CD4-positive, CD25-positive, alpha-beta regulatory T cell (primary cell): ENCODE measurements at regions not wholly inside any gene's neighbourhood (a gene's known extent, or its start where the extent isn't known, plus 50 kb on each side); places are given as distances from the start of the nearest gene placed in this dataset.

Source experiments
- ATAC-seq, 2 donors: fragments of 150-1000 bp; cut with Tn5 transposase; one replicate each; pipeline ENCODE4 v1.10.0; 2021; ENCODE audit warnings: low read depth in 2 of 2, moderate number of reproducible peaks in 2 of 2, moderate library complexity in 1 of 2
- DNase-seq, 3 donors: peaks; one replicate each; pipeline versions ENCODE4 v3.0.0 to v3.0.0-alpha.2; 2012 to 2022; ENCODE audit warnings: mixed read lengths in 1 of 3
- H3K27ac ChIP-seq: one replicate; pipeline ENCODE4 v1.7.0; 2013; ENCODE audit warnings: mild to moderate bottlenecking, low read length; ENCODE audit not compliant: insufficient read depth, poor library complexity, severe bottlenecking
- H3K27me3 ChIP-seq: one replicate; pipeline ENCODE4 v1.7.0; 2013; ENCODE audit warnings: low read length; ENCODE audit not compliant: control insufficient read depth, insufficient read depth
- H3K36me3 ChIP-seq: one replicate; pipeline ENCODE4 v1.7.0; 2013; ENCODE audit warnings: mild to moderate bottlenecking, low read length, moderate library complexity; ENCODE audit not compliant: control insufficient read depth, insufficient read depth
- H3K4me1 ChIP-seq: 2 replicates; pipeline ENCODE4 v1.7.0; 2013; ENCODE audit warnings: mild to moderate bottlenecking, low read length; ENCODE audit not compliant: insufficient read depth, control insufficient read depth, poor library complexity, severe bottlenecking
- H3K4me3 ChIP-seq: one replicate; pipeline ENCODE4 v1.7.0; 2013; ENCODE audit warnings: low read depth, mild to moderate bottlenecking, low read length, moderate library complexity
- H3K9me3 ChIP-seq, 2 experiments: 1 replicate in 1 of 2; 2 replicates in 1 of 2; pipeline ENCODE4 v1.7.0; 2013; ENCODE audit warnings: low read length in 2 of 2, mild to moderate bottlenecking in 1 of 2, moderate library complexity in 1 of 2; ENCODE audit not compliant: control insufficient read depth in 2 of 2
- H3K27ac Mint-ChIP-seq, 3 donors: one replicate each; pipeline ENCODE4 v1.8.0; 2020 to 2022; ENCODE audit warnings: mild to moderate bottlenecking in 3 of 3, mixed read lengths in 3 of 3, moderate library complexity in 2 of 3
- H3K27me3 Mint-ChIP-seq: one replicate; pipeline ENCODE4 v1.8.0; 2022; ENCODE audit warnings: mild to moderate bottlenecking, mixed read lengths
- H3K36me3 Mint-ChIP-seq: one replicate; pipeline ENCODE4 v1.8.0; 2020; ENCODE audit warnings: mixed read lengths
- H3K4me1 Mint-ChIP-seq, 4 donors: one replicate each; pipeline ENCODE4 v1.8.0; 2020 to 2022; ENCODE audit warnings: mixed read lengths in 4 of 4, mild to moderate bottlenecking in 1 of 4
- H3K4me3 Mint-ChIP-seq, 4 donors: one replicate each; pipeline ENCODE4 v1.8.0; 2020 to 2022; ENCODE audit warnings: mild to moderate bottlenecking in 4 of 4, mixed read lengths in 4 of 4, moderate library complexity in 3 of 4
- H3K9me3 Mint-ChIP-seq, 7 donors: one replicate each; pipeline ENCODE4 v1.8.0; 2020 to 2022; ENCODE audit warnings: mixed read lengths in 7 of 7, mild to moderate bottlenecking in 3 of 7, moderate library complexity in 2 of 7

DNA sequence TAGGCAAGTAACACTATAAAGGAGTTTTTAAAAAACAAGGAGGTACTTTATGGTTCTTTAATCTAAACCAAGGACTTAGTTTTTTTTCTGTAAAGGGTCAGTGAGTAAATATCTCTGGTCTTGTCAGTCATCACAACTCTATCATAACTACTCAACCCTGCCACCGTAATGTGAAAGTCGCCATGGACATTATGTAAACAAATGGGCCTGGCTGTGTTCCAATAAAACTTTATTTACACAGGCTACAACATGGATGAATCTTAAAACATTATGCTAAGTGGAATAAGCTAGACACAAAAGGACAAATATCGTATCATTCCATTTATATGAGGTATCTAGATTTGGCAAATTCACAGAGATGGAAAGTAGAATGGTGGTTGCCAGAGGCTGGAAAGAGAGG is 60.8 kb upstream of the SP4 start:
- Histone ChIP-seq H3K36me3 (no peaks in the 10 kb centered on the region), H3K9me3 (no peaks in the 10 kb centered on the region), H3K4me3 (no peak overlapping the region), H3K27ac (no peak overlapping the region), H3K4me1 (no peaks in the 10 kb centered on the region), H3K27me3 (no peaks in the 10 kb centered on the region)
- ATAC-seq (no peak), DNase-seq (no peak)
- H3K9me3 Mint-ChIP-seq: peaks cover 0 to 4% (median 0%) of the 10 kb centered on the region in 7 donors
- no peaks in the 10 kb centered on the region for H3K36me3 Mint-ChIP-seq
- H3K4me3 Mint-ChIP-seq: no peak overlapping the region
- H3K4me1 Mint-ChIP-seq: peaks cover 4 to 28% (median 17%) of the 10 kb centered on the region in 4 donors
- H3K27ac Mint-ChIP-seq: peak overlapping the region in 1 of 3 donors; percentile 50
- no peaks in the 10 kb centered on the region for H3K27me3 Mint-ChIP-seq

DNA sequence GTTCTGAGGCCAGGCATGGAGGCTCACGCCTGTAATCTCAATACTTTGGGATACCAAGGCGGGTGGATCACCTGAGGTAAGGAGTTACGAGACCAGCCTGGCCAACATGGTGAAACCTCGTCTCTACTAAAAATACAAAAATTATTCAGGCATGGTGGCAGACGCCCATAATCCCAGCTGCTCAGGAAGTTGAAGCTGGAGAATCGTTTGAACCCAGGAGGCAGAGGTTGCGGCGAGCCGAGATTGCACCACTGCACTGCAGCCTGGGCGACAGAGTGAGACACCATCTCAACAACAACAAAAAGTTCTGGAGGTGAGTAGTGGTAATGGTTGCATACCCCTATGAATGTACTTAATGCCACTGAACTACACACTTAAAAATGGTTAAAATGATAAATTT is 60.3 kb upstream of the SP4 start:
- Mint-ChIP-seq H3K4me1 (peaks cover 4 to 28% (median 14%) of the 10 kb centered on the region in 4 donors), H3K27me3 (no peaks in the 10 kb centered on the region), H3K9me3 (peaks cover 0 to 4% (median 0%) of the 10 kb centered on the region in 7 donors), H3K36me3 (no peaks in the 10 kb centered on the region), H3K27ac (peak overlapping the region in 1 of 3 donors; percentile 50), H3K4me3 (no peak overlapping the region)
- no peak for DNase-seq
- H3K9me3 ChIP-seq: no peaks in the 10 kb centered on the region
- no peaks in the 10 kb centered on the region for H3K27me3 ChIP-seq
- no peaks in the 10 kb centered on the region for H3K36me3 ChIP-seq
- H3K27ac ChIP-seq: no peak overlapping the region
- no peak overlapping the region for H3K4me3 ChIP-seq
- no peak for ATAC-seq
- H3K4me1 ChIP-seq: no peaks in the 10 kb centered on the region

DNA sequence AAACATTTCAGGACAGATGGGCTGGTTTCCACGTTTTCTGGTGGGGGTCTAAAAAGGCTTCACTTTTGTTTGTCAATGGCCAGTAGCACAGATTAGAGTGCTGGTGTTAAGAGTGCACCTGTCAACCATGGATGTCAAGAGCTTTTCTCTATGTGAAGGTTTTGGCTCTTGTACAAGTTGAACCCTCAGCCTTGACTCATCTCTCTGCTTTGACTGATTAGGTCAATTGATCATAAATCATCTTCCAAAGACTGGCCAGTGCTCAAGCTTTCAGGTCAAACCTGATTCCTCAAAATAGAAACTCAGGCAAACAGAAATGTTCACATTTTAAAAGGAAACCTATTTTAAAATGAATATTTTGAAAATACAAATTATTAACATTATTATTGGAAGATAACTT is 59.6 kb upstream of the SP4 start:
- no peak overlapping the region for H3K4me3 Mint-ChIP-seq
- Histone ChIP-seq H3K4me3 (no peak overlapping the region), H3K27me3 (no peaks in the 10 kb centered on the region), H3K4me1 (no peaks in the 10 kb centered on the region), H3K36me3 (no peaks in the 10 kb centered on the region), H3K27ac (no peak overlapping the region), H3K9me3 (no peaks in the 10 kb centered on the region)
- H3K27ac Mint-ChIP-seq: no peak overlapping the region
- peaks cover 0 to 6% (median 2%) of the 10 kb centered on the region in 7 donors for H3K9me3 Mint-ChIP-seq
- ATAC-seq (no peak), DNase-seq (no peak)
- peaks cover 4 to 28% (median 14%) of the 10 kb centered on the region in 4 donors for H3K4me1 Mint-ChIP-seq
- no peaks in the 10 kb centered on the region for H3K27me3 Mint-ChIP-seq
- no peaks in the 10 kb centered on the region for H3K36me3 Mint-ChIP-seq

DNA sequence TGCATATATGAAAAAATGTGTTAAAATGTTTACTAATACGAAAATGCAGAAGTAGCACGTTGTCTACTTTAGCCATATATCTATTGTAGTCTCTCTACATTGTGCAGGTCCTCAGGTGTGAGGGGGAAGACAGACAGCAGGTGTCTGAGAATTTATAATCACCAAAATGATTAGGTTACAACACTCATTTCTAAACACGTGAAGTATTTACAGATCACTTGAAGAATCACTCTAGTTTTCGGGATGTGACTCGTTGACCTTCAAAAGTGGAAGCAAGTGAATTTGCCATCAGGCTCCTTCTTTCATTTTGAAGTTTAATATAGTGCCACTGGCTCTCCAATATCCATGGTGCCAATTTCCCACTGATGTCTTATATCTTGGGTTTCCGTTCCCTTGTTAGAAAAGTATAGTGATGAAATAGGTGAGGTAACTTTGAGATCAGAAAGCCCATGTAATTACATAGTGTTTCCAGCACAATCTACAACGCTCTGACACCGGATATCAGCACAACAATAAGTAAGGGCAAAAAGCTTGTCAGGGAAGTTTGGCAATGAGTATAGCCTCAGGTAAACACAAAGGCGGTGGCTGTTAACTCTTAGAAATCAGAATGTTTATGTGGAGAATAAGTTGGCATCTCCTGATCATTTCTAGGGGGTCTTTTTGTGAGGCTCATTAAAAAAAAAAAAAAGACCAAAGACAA is 57.5 kb upstream of the SP4 start:
- H3K27me3 ChIP-seq: no peaks in the 10 kb centered on the region
- ATAC-seq: no peak
- Mint-ChIP-seq H3K27ac (no peak overlapping the region), H3K36me3 (no peaks in the 10 kb centered on the region), H3K4me1 (peaks cover 4 to 18% (median 12%) of the 10 kb centered on the region in 4 donors), H3K27me3 (no peaks in the 10 kb centered on the region), H3K4me3 (peak overlapping the region in 1 of 4 donors; percentile 15), H3K9me3 (peaks cover 0 to 6% (median 1%) of the 10 kb centered on the region in 7 donors)
- no peaks in the 10 kb centered on the region for H3K36me3 ChIP-seq
- H3K4me3 ChIP-seq: no peak overlapping the region
- DNase-seq: no peak
- no peak overlapping the region for H3K27ac ChIP-seq
- no peaks in the 10 kb centered on the region for H3K9me3 ChIP-seq
- no peaks in the 10 kb centered on the region for H3K4me1 ChIP-seq

DNA sequence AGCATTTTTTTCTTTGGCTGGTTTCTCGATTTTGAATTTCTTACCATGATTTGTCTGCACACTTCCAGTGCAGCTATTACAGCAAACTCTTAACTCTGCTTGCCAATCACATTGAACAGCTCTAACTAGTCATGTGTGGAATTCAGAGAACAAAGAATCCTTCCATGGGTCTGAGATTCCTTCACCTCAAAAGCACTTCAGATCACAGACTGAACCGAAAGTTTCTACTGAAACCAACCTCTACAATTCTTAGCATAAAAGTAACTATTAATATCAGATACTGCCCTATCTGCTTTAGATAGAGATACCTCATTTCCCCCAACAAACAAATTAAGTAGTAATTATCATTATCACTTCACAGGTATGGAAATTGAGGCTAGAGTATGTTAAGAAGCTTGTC is 56.5 kb upstream of the SP4 start:
- no peaks in the 10 kb centered on the region for H3K4me1 ChIP-seq
- H3K27ac ChIP-seq: no peak overlapping the region
- no peak overlapping the region for H3K4me3 Mint-ChIP-seq
- no peaks in the 10 kb centered on the region for H3K27me3 ChIP-seq
- H3K36me3 ChIP-seq: no peaks in the 10 kb centered on the region
- peaks cover 0 to 6% (median 1%) of the 10 kb centered on the region in 7 donors for H3K9me3 Mint-ChIP-seq
- H3K4me1 Mint-ChIP-seq: peaks cover 4 to 18% (median 7%) of the 10 kb centered on the region in 4 donors
- no peak for DNase-seq
- H3K9me3 ChIP-seq: no peaks in the 10 kb centered on the region
- H3K27ac Mint-ChIP-seq: no peak overlapping the region
- H3K36me3 Mint-ChIP-seq: no peaks in the 10 kb centered on the region
- ATAC-seq: no peak
- no peak overlapping the region for H3K4me3 ChIP-seq
- H3K27me3 Mint-ChIP-seq: no peaks in the 10 kb centered on the region

DNA sequence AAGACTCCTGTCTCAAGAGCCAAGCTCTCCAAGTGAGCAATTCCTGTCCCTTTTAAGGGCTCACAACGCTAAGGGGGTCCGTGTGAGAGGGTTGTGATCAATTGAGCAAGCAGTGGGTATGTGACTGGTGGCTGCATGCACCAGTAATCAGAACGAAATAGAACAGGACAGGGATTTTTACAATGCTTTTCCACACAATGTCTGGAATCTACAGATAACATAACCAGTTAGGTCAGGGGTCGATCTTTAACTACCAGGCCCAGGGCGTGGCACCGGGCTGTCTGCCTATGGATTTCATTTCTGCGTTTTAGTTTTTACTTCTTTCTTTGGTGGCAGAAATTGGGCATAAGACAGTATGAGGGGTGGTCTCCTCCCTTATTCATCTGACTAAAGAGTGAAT is 54.9 kb upstream of the SP4 start:
- H3K27me3 Mint-ChIP-seq: no peaks in the 10 kb centered on the region
- no peak for DNase-seq

DNA sequence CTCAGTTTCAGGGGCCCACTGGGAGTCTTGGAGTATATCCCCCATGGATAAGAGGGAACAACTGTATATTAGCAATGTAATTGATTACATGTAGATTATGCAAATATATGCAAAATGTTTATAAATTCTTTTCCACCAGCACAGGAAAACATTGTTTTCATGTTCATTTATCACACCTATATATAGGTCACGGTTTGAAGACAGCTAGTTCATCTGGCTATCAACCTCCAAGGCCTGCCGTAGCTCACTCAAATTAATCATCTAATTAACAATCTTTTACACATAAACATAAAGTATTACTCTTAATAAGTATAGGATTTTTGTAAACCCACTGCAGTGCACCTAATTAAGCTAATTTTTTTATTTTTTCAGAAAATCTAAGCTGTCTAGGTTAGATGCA is 53.7 kb upstream of the SP4 start:
- ATAC-seq (no peak), DNase-seq (no peak)
- peaks cover 0 to 12% (median 1%) of the 10 kb centered on the region in 4 donors for H3K4me1 Mint-ChIP-seq
- peaks cover 5% of the 10 kb centered on the region for H3K36me3 Mint-ChIP-seq
- H3K27me3 Mint-ChIP-seq: no peaks in the 10 kb centered on the region
- no peak overlapping the region for H3K4me3 Mint-ChIP-seq
- Histone ChIP-seq H3K27me3 (no peaks in the 10 kb centered on the region), H3K9me3 (peaks cover 12 to 14% of the 10 kb centered on the region in 2 experiments), H3K4me1 (no peaks in the 10 kb centered on the region), H3K4me3 (no peak overlapping the region), H3K27ac (no peak overlapping the region), H3K36me3 (no peaks in the 10 kb centered on the region)
- H3K9me3 Mint-ChIP-seq: peaks cover 0 to 22% (median 7%) of the 10 kb centered on the region in 7 donors
- no peak overlapping the region for H3K27ac Mint-ChIP-seq

More for the DNA sequence above, 54.9 kb upstream of the SP4 start:
- no peak for ATAC-seq
- Mint-ChIP-seq H3K4me3 (no peak overlapping the region), H3K27ac (no peak overlapping the region), H3K36me3 (peaks cover 5% of the 10 kb centered on the region), H3K9me3 (peaks cover 0 to 19% (median 7%) of the 10 kb centered on the region in 7 donors), H3K4me1 (peaks cover 0 to 12% (median 1%) of the 10 kb centered on the region in 4 donors)
- Histone ChIP-seq H3K27ac (no peak overlapping the region), H3K4me1 (no peaks in the 10 kb centered on the region), H3K27me3 (no peaks in the 10 kb centered on the region), H3K9me3 (peaks cover 11% of the 10 kb centered on the region in 2 experiments), H3K36me3 (no peaks in the 10 kb centered on the region), H3K4me3 (no peak overlapping the region)

DNA sequence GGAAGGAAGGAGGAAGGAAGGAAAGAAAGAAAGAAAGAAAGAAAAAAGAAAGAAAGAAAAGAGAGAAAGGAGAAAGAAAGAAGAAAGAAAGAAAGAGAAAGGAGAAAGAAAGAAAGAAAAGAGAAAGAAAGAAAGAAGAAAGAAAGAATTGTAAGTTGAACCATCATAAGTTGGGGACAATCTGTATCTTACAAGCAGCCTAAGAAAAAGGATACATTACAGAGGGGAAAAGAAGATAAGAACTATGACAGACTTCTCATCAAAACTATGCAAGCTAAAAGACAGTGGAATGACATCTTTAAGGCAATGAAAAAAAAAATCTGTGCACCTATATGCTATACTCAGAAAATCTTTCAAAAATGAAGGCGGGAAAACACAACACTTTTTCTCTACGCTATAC is 50.3 kb upstream of the SP4 start:
- DNase-seq: no peak
- H3K27ac Mint-ChIP-seq: no peak overlapping the region

More for the DNA sequence above, 50.3 kb upstream of the SP4 start:
- Mint-ChIP-seq H3K27me3 (no peaks in the 10 kb centered on the region), H3K36me3 (peaks cover 5% of the 10 kb centered on the region), H3K4me1 (peaks cover 5 to 11% (median 9%) of the 10 kb centered on the region in 4 donors), H3K9me3 (peaks cover 0 to 22% (median 7%) of the 10 kb centered on the region in 7 donors), H3K4me3 (no peak overlapping the region)
- no peak for ATAC-seq
- H3K4me3 ChIP-seq: no peak overlapping the region
- H3K27ac ChIP-seq: no peak overlapping the region
- H3K9me3 ChIP-seq: peaks cover 12 to 14% of the 10 kb centered on the region in 2 experiments
- no peaks in the 10 kb centered on the region for H3K27me3 ChIP-seq
- H3K36me3 ChIP-seq: no peaks in the 10 kb centered on the region
- no peaks in the 10 kb centered on the region for H3K4me1 ChIP-seq
